WI38 (cell line): ENCODE measurements at regions not wholly inside any gene's neighbourhood (a gene's known extent, or its start where the extent isn't known, plus 50 kb on each side); places are given as distances from the start of the nearest gene placed in this dataset.
"Not testable (repeated sequence)": the region's sequence is repeated elsewhere in the genome, so short reads cannot be mapped to it uniquely, and the experiment has no call there.

Source experiments
- H3K4me3 ChIP-seq: 2 replicates; pipeline ENCODE4 v1.5.1; 2011; ENCODE audit warnings: low read depth, mild to moderate bottlenecking, control low read depth, low read length
- CTCF ChIP-seq: IDR thresholded peaks from 2 replicates; pipeline ENCODE4 v1.5.1; 2012; ENCODE audit warnings: low read depth, mild to moderate bottlenecking, control low read depth, low read length

GRCh38 chr7:91434836-91435235, 170.6 kb downstream of the FZD1 start:
- TF ChIP-seq CTCF, result no peak
- H3K4me3 ChIP-seq, result no peak overlapping the region

- no peak overlapping the region for H3K4me3 ChIP-seq
- TF ChIP-seq CTCF, result no peak
These were observed 171.3 kb downstream of the FZD1 start for GRCh38 chr7:91435381-91436059.

- TF ChIP-seq CTCF, result no peak
- H3K4me3 ChIP-seq, result no peak overlapping the region
These were observed 172.4 kb downstream of the FZD1 start for GRCh38 chr7:91436655-91437054.

GRCh38 chr7:91440198-91440597, 176.0 kb downstream of the FZD1 start:
- H3K4me3 ChIP-seq, result not testable (repeated sequence)

- no peak for TF ChIP-seq CTCF
- no peak overlapping the region for H3K4me3 ChIP-seq
These were observed 179.6 kb downstream of the FZD1 start for GRCh38 chr7:91443862-91444261.

GRCh38 chr7:91446819-91447218, 182.6 kb downstream of the FZD1 start:
- H3K4me3 ChIP-seq, result no peak overlapping the region
- TF ChIP-seq CTCF, result no peak

GRCh38 chr7:91455411-91455810, 191.2 kb downstream of the FZD1 start:
- no peak overlapping the region for H3K4me3 ChIP-seq
- no peak for TF ChIP-seq CTCF

GRCh38 chr7:91457208-91457607, 193.0 kb downstream of the FZD1 start:
- H3K4me3 ChIP-seq, result no peak overlapping the region
- TF ChIP-seq CTCF, result no peak
